MM.1S (cell line): ENCODE measurements at regions not wholly inside any gene's neighbourhood (a gene's known extent, or its start where the extent isn't known, plus 50 kb on each side); places are given as distances from the start of the nearest gene placed in this dataset.

Experiments used
- DNase-seq: peaks from one replicate; pipeline ENCODE4 v3.0.0-alpha.2; 2015
- H2AFZ ChIP-seq: fragments of 300-600 bp; sonication (generic); 2 replicates; pipeline ENCODE4 v1.6.0; 2016; ENCODE audit warnings: antibody characterized with exemption, low read length
- H3F3A ChIP-seq: fragments of 300-600 bp; sonication (generic); 2 replicates; pipeline ENCODE4 v1.6.1; 2016; ENCODE audit warnings: mild to moderate bottlenecking, antibody characterized with exemption, low read length, moderate library complexity, mixed read lengths; ENCODE audit not compliant: insufficient read depth
- H3K27ac ChIP-seq: fragments of 300-600 bp; sonication (generic); 2 replicates; pipeline ENCODE4 v1.5.1; 2016; ENCODE audit warnings: mild to moderate bottlenecking, low read length
- H3K27me3 ChIP-seq: fragments of 300-600 bp; sonication (generic); replicated peaks from 2 replicates; pipeline ENCODE4 v1.6.0; 2016; ENCODE audit warnings: low read length; ENCODE audit not compliant: insufficient read depth
- H3K36me3 ChIP-seq: fragments of 300-600 bp; sonication (generic); replicated peaks from 2 replicates; pipeline ENCODE4 v1.6.1; 2016; ENCODE audit warnings: mild to moderate bottlenecking, low read length, mixed read lengths; ENCODE audit not compliant: insufficient read depth
- H3K4me1 ChIP-seq: fragments of 300-600 bp; sonication (generic); 2 replicates; pipeline ENCODE4 v1.6.1; 2016; ENCODE audit warnings: low read length, mixed read lengths
- H3K4me2 ChIP-seq: fragments of 300-600 bp; sonication (generic); 2 replicates; pipeline ENCODE4 v1.6.0; 2016; ENCODE audit warnings: low read depth, low read length
- H3K4me3 ChIP-seq: fragments of 300-600 bp; sonication (generic); 2 replicates; pipeline ENCODE4 v1.5.1; 2016; ENCODE audit warnings: low read length, mixed read lengths
- H3K79me2 ChIP-seq: fragments of 300-600 bp; sonication (generic); 2 replicates; pipeline ENCODE4 v1.6.1; 2016; ENCODE audit warnings: mixed run types, low read length, mixed read lengths
- H3K9ac ChIP-seq: fragments of 300-600 bp; sonication (generic); 2 replicates; pipeline ENCODE4 v1.6.1; 2016; ENCODE audit warnings: low read length, mixed read lengths
- H3K9me2 ChIP-seq: fragments of 300-600 bp; sonication (generic); replicated peaks from 2 replicates; pipeline ENCODE4 v1.6.1; 2016; ENCODE audit warnings: mild to moderate bottlenecking, low read length, mixed read lengths; ENCODE audit not compliant: insufficient read depth
- H3K9me3 ChIP-seq: fragments of 300-600 bp; sonication (generic); replicated peaks from 2 replicates; pipeline ENCODE4 v1.6.1; 2016; ENCODE audit warnings: mild to moderate bottlenecking, low read length, mixed read lengths; ENCODE audit not compliant: insufficient read depth
- H4K20me1 ChIP-seq: fragments of 300-600 bp; sonication (generic); 2 replicates; pipeline ENCODE4 v1.6.1; 2016; ENCODE audit warnings: mild to moderate bottlenecking, low read length, moderate library complexity, mixed read lengths; ENCODE audit not compliant: insufficient read depth
- CTCF ChIP-seq: fragments of 300-600 bp; sonication (generic); IDR thresholded peaks from 2 replicates; pipeline ENCODE4 v1.5.1; 2016; ENCODE audit warnings: antibody characterized with exemption, low read length, mixed read lengths
- EZH2 ChIP-seq: fragments of 300-600 bp; sonication (generic); optimal IDR thresholded peaks from 2 replicates; pipeline ENCODE3; 2017; ENCODE audit warnings: low read depth, mild to moderate bottlenecking, antibody characterized with exemption, low read length, mixed read lengths
- EZH2phosphoT487 ChIP-seq: fragments of 300-600 bp; sonication (generic); IDR thresholded peaks from 2 replicates; pipeline ENCODE4 v1.6.1; 2018; ENCODE audit warnings: antibody characterized with exemption, low read length

- Histone ChIP-seq H3K4me3 (no peak overlapping the region), H3K9me3 (no peaks in the 10 kb centered on the region), H3K4me2 (no peak overlapping the region), H3F3A (no peaks in the 10 kb centered on the region), H3K27me3 (no peaks in the 10 kb centered on the region), H3K9ac (no peak overlapping the region), H3K4me1 (no peaks in the 10 kb centered on the region), H4K20me1 (no peaks in the 10 kb centered on the region), H3K36me3 (no peaks in the 10 kb centered on the region), H3K27ac (no peak overlapping the region), H2AFZ (no peak overlapping the region), H3K9me2 (no peaks in the 10 kb centered on the region), H3K79me2 (no peaks in the 10 kb centered on the region)
- DNase-seq: no peak
- TF ChIP-seq EZH2 (no peak), EZH2phosphoT487 (no peak), CTCF (no peak)
These were observed 506.2 kb downstream of the FGF9 start for GRCh38 chr13:22176968-22177520.

GRCh38 chr13:22178878-22179277 lies 508.0 kb downstream of the FGF9 start:
- no peak overlapping the region for H3K9ac ChIP-seq
- no peaks in the 10 kb centered on the region for H3K9me2 ChIP-seq
- no peaks in the 10 kb centered on the region for H3K4me1 ChIP-seq

GRCh38 chr13:22187329-22187728 lies 516.5 kb downstream of the FGF9 start:
- H3K4me2 ChIP-seq: no peak overlapping the region
- no peaks in the 10 kb centered on the region for H3F3A ChIP-seq
- no peaks in the 10 kb centered on the region for H3K4me1 ChIP-seq
- TF ChIP-seq EZH2phosphoT487 (no peak), CTCF (no peak), EZH2 (no peak)
- H3K9ac ChIP-seq: no peak overlapping the region
- H3K4me3 ChIP-seq: no peak overlapping the region
- H2AFZ ChIP-seq: no peak overlapping the region
- no peaks in the 10 kb centered on the region for H3K9me3 ChIP-seq
- no peak overlapping the region for H3K27ac ChIP-seq
- no peaks in the 10 kb centered on the region for H3K79me2 ChIP-seq
- H3K27me3 ChIP-seq: no peaks in the 10 kb centered on the region
- no peaks in the 10 kb centered on the region for H4K20me1 ChIP-seq
- H3K36me3 ChIP-seq: no peaks in the 10 kb centered on the region
- no peaks in the 10 kb centered on the region for H3K9me2 ChIP-seq
- DNase-seq: no peak

More at GRCh38 chr13:22178878-22179277, 508.0 kb downstream of the FGF9 start:
- Histone ChIP-seq H3F3A (no peaks in the 10 kb centered on the region), H3K36me3 (no peaks in the 10 kb centered on the region), H3K27me3 (no peaks in the 10 kb centered on the region), H4K20me1 (no peaks in the 10 kb centered on the region), H3K9me3 (no peaks in the 10 kb centered on the region), H3K27ac (no peak overlapping the region), H3K4me3 (no peak overlapping the region), H3K4me2 (no peak overlapping the region), H2AFZ (no peak overlapping the region), H3K79me2 (no peaks in the 10 kb centered on the region)
- TF ChIP-seq CTCF (no peak), EZH2phosphoT487 (no peak), EZH2 (no peak)
- DNase-seq: no peak
